ENCODE measurements at regions not wholly inside any gene's neighbourhood (a gene's known extent, or its start where the extent isn't known, plus 50 kb on each side); places are given as distances from the start of the nearest gene placed in this dataset.

DNA sequence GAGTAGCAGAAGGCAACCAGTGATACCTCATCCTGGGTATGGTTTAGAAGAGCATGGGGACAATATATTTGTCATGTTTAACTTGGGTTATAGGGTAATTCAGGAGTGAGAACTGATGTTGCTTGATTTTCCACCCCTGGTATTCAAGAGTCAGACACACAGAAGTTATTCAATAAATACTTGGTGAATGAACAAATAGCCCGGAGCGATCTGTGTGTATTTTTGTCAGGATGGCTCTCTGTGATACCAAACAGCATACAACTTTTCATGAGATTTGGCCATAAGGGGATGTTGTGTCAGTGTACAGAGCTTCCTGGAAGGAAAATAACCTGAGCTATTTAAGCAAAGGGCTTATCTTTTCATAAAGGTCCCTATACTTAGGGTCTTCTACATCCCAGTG lies 270.2 kb upstream of the C1orf87 start:
- no peaks in the 10 kb centered on the region for H3K27me3 ChIP-seq (ENCODE audit: control insufficient read depth in 4 of 4, insufficient read depth in 4 of 4, low read length in 3 of 4)
- H3K4me1 ChIP-seq (ENCODE audit: control insufficient read depth in 4 of 4, insufficient read depth in 4 of 4, low read length in 3 of 4), result no peaks in the 10 kb centered on the region
- WGBS, result 88% methylated on average over 2 of the region's 2 CpGs
- no peak for TF ChIP-seq ZBTB33 (IDR thresholded peaks at IDR 0.05)
- TF ChIP-seq YY1 (IDR thresholded peaks at IDR 0.05), result no peak
- TF ChIP-seq SP1 (IDR thresholded peaks at IDR 0.05), result no peak
- no peak for TF ChIP-seq FOXA1 (IDR thresholded peaks at IDR 0.05)
- TF ChIP-seq REST (IDR thresholded peaks at IDR 0.05), result no peak
- H3K9ac ChIP-seq (ENCODE audit: low read depth in 1 of 2, low read length in 2 of 2), result no peak overlapping the region
- H3K27ac ChIP-seq (ENCODE audit: low read depth in 1 of 2, low read length in 2 of 2), result no peak overlapping the region
- no peak for DNase-seq (ENCODE audit: low spot score)
- no peaks in the 10 kb centered on the region for H3K9me3 ChIP-seq (ENCODE audit: control insufficient read depth in 4 of 4, low read length in 3 of 4)
- H3K4me3 ChIP-seq (ENCODE audit: low read depth in 1 of 3, low read length in 3 of 3), result no peak overlapping the region
- H3K36me3 ChIP-seq (ENCODE audit: control insufficient read depth in 4 of 4, insufficient read depth in 3 of 4, low read depth in 1 of 4, low read length in 3 of 4), result no peaks in the 10 kb centered on the region

GRCh38 chr1:60342569-60342968 lies 269.0 kb upstream of the C1orf87 start:
- H3K4me1 ChIP-seq (ENCODE audit: control insufficient read depth in 4 of 4, insufficient read depth in 4 of 4, low read length in 3 of 4), result no peaks in the 10 kb centered on the region
- DNase-seq (ENCODE audit: low spot score), result no peak
- WGBS, result 71% methylated on average over 1 of the region's 1 CpG

More at GRCh38 chr1:60342569-60342968, 269.0 kb upstream of the C1orf87 start:
- Histone ChIP-seq H3K27ac (ENCODE audit: low read depth in 1 of 2, low read length in 2 of 2) (no peak overlapping the region), H3K9ac (ENCODE audit: low read depth in 1 of 2, low read length in 2 of 2) (no peak overlapping the region), H3K9me3 (ENCODE audit: control insufficient read depth in 4 of 4, low read length in 3 of 4) (no peaks in the 10 kb centered on the region), H3K27me3 (ENCODE audit: control insufficient read depth in 4 of 4, insufficient read depth in 4 of 4, low read length in 3 of 4) (no peaks in the 10 kb centered on the region), H3K4me3 (ENCODE audit: low read depth in 1 of 3, low read length in 3 of 3) (no peak overlapping the region), H3K36me3 (ENCODE audit: control insufficient read depth in 4 of 4, insufficient read depth in 3 of 4, low read depth in 1 of 4, low read length in 3 of 4) (no peaks in the 10 kb centered on the region)
- TF ChIP-seq ZBTB33 (IDR thresholded peaks at IDR 0.05), result no peak
- no peak for TF ChIP-seq NR2F2 (IDR thresholded peaks at IDR 0.05)
- no peak for TF ChIP-seq HNF4A (conservative IDR thresholded peaks at IDR 0.05)
- TF ChIP-seq REST (IDR thresholded peaks at IDR 0.05), result no peak
- TF ChIP-seq SP1 (IDR thresholded peaks at IDR 0.05), result no peak
- no peak for TF ChIP-seq TAF1 (conservative IDR thresholded peaks at IDR 0.05)
- no peak for TF ChIP-seq RAD21 (IDR thresholded peaks at IDR 0.05)
- TF ChIP-seq YY1 (IDR thresholded peaks at IDR 0.05), result no peak
- TF ChIP-seq EGR1 (IDR thresholded peaks at IDR 0.05; ENCODE audit: low read depth in 2 of 2), result no peak
- no peak for TF ChIP-seq RXRA (IDR thresholded peaks at IDR 0.05)
- no peak for TF ChIP-seq JUND (IDR thresholded peaks at IDR 0.05)
- TF ChIP-seq, protein P1, sequence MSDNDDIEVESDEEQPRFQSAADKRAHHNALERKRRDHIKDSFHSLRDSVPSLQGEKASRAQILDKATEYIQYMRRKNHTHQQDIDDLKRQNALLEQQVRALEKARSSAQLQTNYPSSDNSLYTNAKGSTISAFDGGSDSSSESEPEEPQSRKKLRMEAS (IDR thresholded peaks at IDR 0.05), result no peak
- no peak for TF ChIP-seq HNF4G (IDR thresholded peaks at IDR 0.05)
- TF ChIP-seq ATF3 (IDR thresholded peaks at IDR 0.05), result no peak
- TF ChIP-seq FOXA1 (IDR thresholded peaks at IDR 0.05), result no peak
- TF ChIP-seq FOXA2 (IDR thresholded peaks at IDR 0.05), result no peak
- TF ChIP-seq, protein P2, sequence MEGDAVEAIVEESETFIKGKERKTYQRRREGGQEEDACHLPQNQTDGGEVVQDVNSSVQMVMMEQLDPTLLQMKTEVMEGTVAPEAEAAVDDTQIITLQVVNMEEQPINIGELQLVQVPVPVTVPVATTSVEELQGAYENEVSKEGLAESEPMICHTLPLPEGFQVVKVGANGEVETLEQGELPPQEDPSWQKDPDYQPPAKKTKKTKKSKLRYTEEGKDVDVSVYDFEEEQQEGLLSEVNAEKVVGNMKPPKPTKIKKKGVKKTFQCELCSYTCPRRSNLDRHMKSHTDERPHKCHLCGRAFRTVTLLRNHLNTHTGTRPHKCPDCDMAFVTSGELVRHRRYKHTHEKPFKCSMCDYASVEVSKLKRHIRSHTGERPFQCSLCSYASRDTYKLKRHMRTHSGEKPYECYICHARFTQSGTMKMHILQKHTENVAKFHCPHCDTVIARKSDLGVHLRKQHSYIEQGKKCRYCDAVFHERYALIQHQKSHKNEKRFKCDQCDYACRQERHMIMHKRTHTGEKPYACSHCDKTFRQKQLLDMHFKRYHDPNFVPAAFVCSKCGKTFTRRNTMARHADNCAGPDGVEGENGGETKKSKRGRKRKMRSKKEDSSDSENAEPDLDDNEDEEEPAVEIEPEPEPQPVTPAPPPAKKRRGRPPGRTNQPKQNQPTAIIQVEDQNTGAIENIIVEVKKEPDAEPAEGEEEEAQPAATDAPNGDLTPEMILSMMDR (IDR thresholded peaks at IDR 0.05; ENCODE audit: low read depth, low read length, missing input control), result no peak
